Keratinocyte (primary cell): ENCODE measurements at regions not wholly inside any gene's neighbourhood (a gene's known extent, or its start where the extent isn't known, plus 50 kb on each side); places are given as distances from the start of the nearest gene placed in this dataset.

ENCODE experiments used
- DNase-seq: peaks from one replicate; pipeline ENCODE4 v3.0.0-alpha.2; 2011; ENCODE audit warnings: low read depth, missing footprints, low spot score
- FAIRE-seq: peaks from 2 replicates; lab custom pipeline; 2011; peaks lifted over from hg19 to GRCh38; lab: Jason Lieb, UNC
- H2AFZ ChIP-seq: 2 replicates; pipeline ENCODE4 v1.6.0; 2012; ENCODE audit warnings: low read length, control low read depth, inconsistent platforms; ENCODE audit not compliant: control insufficient read depth
- H3K27ac ChIP-seq: 2 replicates; pipeline ENCODE4 v1.5.1; 2011; ENCODE audit warnings: low read length; ENCODE audit not compliant: control insufficient read depth, insufficient read depth
- H3K27me3 ChIP-seq: 3 replicates; pipeline ENCODE4 v1.6.0; 2011; ENCODE audit warnings: low read length; ENCODE audit not compliant: control insufficient read depth, insufficient read depth; ENCODE audit errors: extremely low read depth
- H3K36me3 ChIP-seq, 2 experiments: 2 replicates in 1 of 2; 3 replicates in 1 of 2; pipeline ENCODE4 v1.5.1; 2011; ENCODE audit warnings: low read length in 2 of 2, mild to moderate bottlenecking in 1 of 2; ENCODE audit not compliant: control insufficient read depth in 2 of 2, insufficient read depth in 2 of 2; ENCODE audit errors: extremely low read depth in 1 of 2
- H3K4me1 ChIP-seq: 3 replicates; pipeline ENCODE4 v1.5.1; 2011; ENCODE audit warnings: low read length; ENCODE audit not compliant: control insufficient read depth, insufficient read depth; ENCODE audit errors: extremely low read depth
- H3K4me2 ChIP-seq: 3 replicates; pipeline ENCODE4 v1.6.0; 2011; ENCODE audit warnings: low read depth, low read length; ENCODE audit not compliant: control insufficient read depth, insufficient read depth; ENCODE audit errors: extremely low read depth
- H3K4me3 ChIP-seq, 3 experiments: fragments of 200-600 bp in 1 of 3; sonication (generic) in 1 of 3; 2 replicates in 2 of 3; 3 replicates in 1 of 3; pipeline ENCODE4 v1.5.1; 2011 to 2016; ENCODE audit warnings: low read length in 3 of 3, mild to moderate bottlenecking in 3 of 3, control low read depth in 2 of 3, inconsistent platforms in 1 of 3, low read depth in 1 of 3, mixed read lengths in 1 of 3, mixed run types in 1 of 3, moderate library complexity in 1 of 3; ENCODE audit not compliant: control insufficient read depth in 2 of 3, insufficient read depth in 2 of 3; ENCODE audit errors: extremely low read depth in 1 of 3
- H3K79me2 ChIP-seq: 2 replicates; pipeline ENCODE4 v1.6.0; 2012; ENCODE audit warnings: low read length; ENCODE audit not compliant: control insufficient read depth, insufficient read depth
- H3K9ac ChIP-seq: 3 replicates; pipeline ENCODE4 v1.6.0; 2011; ENCODE audit warnings: low read length; ENCODE audit not compliant: control insufficient read depth, insufficient read depth; ENCODE audit errors: extremely low read depth
- H3K9me1 ChIP-seq: 3 replicates; pipeline ENCODE4 v1.6.0; 2011; ENCODE audit warnings: low read length; ENCODE audit not compliant: control insufficient read depth, insufficient read depth; ENCODE audit errors: extremely low read depth
- H3K9me3 ChIP-seq: 2 replicates; pipeline ENCODE4 v1.5.1; 2012; ENCODE audit warnings: low read depth, low read length; ENCODE audit not compliant: control insufficient read depth
- H4K20me1 ChIP-seq: 3 replicates; pipeline ENCODE4 v1.6.0; 2011; ENCODE audit warnings: low read length; ENCODE audit not compliant: control insufficient read depth, insufficient read depth; ENCODE audit errors: extremely low read depth
- EZH2 ChIP-seq: IDR thresholded peaks from one replicate; pipeline ENCODE4 v1.6.1; 2012; ENCODE audit warnings: inconsistent platforms, mild to moderate bottlenecking, low read length, moderate library complexity
- dilution Hi-C: fragments of 300-500 bp; cut with MboI; formaldehyde crosslinking; loops from one replicate; pipeline ENCODE4 v1.7.0; 2020; ENCODE audit warnings: low sequenced_read_pairs; ENCODE audit not compliant: extremely low pct_ligation_motif_present
- TF ChIP-seq, protein P1 (sequence below), 3 experiments: IDR thresholded peaks in 1 of 3; conservative IDR thresholded peaks in 1 of 3; optimal IDR thresholded peaks in 1 of 3; 2 replicates in 2 of 3; 3 replicates in 1 of 3; pipeline versions ENCODE3 to v1.5.1; 2011; ENCODE audit warnings: low read length in 3 of 3, mild to moderate bottlenecking in 3 of 3, moderate library complexity in 2 of 3, control low read depth in 1 of 3, inconsistent platforms in 1 of 3; ENCODE audit not compliant: insufficient read depth in 2 of 3; ENCODE audit errors: extremely low read depth in 1 of 3

- no peaks in the 10 kb centered on the region for H3K27me3 ChIP-seq
- no peak overlapping the region for H3K9ac ChIP-seq
- FAIRE-seq (no peak), DNase-seq (no peak)
- TF ChIP-seq, protein P1, sequence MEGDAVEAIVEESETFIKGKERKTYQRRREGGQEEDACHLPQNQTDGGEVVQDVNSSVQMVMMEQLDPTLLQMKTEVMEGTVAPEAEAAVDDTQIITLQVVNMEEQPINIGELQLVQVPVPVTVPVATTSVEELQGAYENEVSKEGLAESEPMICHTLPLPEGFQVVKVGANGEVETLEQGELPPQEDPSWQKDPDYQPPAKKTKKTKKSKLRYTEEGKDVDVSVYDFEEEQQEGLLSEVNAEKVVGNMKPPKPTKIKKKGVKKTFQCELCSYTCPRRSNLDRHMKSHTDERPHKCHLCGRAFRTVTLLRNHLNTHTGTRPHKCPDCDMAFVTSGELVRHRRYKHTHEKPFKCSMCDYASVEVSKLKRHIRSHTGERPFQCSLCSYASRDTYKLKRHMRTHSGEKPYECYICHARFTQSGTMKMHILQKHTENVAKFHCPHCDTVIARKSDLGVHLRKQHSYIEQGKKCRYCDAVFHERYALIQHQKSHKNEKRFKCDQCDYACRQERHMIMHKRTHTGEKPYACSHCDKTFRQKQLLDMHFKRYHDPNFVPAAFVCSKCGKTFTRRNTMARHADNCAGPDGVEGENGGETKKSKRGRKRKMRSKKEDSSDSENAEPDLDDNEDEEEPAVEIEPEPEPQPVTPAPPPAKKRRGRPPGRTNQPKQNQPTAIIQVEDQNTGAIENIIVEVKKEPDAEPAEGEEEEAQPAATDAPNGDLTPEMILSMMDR (optimal IDR thresholded peaks at IDR 0.05 in 1 of 3, IDR thresholded peaks at IDR 0.05 in 1 of 3, conservative IDR thresholded peaks at IDR 0.05 in 1 of 3; ENCODE audit: extremely low read depth in 1 of 3, insufficient read depth in 2 of 3, low read length in 3 of 3), result no peak
- no peak for TF ChIP-seq EZH2
- H3K27ac ChIP-seq, result no peak overlapping the region
- H3K4me1 ChIP-seq, result no peaks in the 10 kb centered on the region
- dilution Hi-C loops, result no loop called here
- no peaks in the 10 kb centered on the region for H3K79me2 ChIP-seq
- no peaks in the 10 kb centered on the region for H4K20me1 ChIP-seq
- no peak overlapping the region for H3K4me2 ChIP-seq
- H3K9me1 ChIP-seq, result no peaks in the 10 kb centered on the region
- H2AFZ ChIP-seq, result no peak overlapping the region
- H3K9me3 ChIP-seq, result no peaks in the 10 kb centered on the region
- H3K4me3 ChIP-seq, result no peak overlapping the region
- H3K36me3 ChIP-seq, result no peaks in the 10 kb centered on the region
Observed at GRCh38 chr5:28165096-28165495, 1126.7 kb upstream of the CDH9 start.

DNA sequence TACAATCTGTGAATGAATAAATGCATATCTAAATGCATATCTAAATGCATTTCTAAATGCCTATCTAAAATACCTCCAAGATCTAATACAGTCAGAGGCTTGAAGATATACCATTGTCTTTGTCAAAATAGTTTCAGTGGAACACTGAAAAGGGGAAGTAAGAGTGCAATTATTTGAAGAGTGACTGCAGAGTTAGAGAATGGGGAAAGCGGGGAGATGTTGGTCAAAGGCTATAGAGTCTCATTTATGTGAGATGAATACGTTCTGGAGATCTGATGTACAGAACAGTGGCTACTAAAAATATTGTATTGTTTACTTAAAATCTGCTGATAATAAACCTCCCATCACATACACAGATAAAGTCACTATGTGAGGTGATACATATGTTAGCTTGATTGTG lies 1126.2 kb upstream of the CDH9 start:
- no peaks in the 10 kb centered on the region for H3K9me1 ChIP-seq
- no peak overlapping the region for H3K27ac ChIP-seq
- H3K9ac ChIP-seq, result no peak overlapping the region
- H3K36me3 ChIP-seq, result no peaks in the 10 kb centered on the region
- no peaks in the 10 kb centered on the region for H3K4me1 ChIP-seq
- FAIRE-seq, result no peak
- no peaks in the 10 kb centered on the region for H3K9me3 ChIP-seq
- H3K79me2 ChIP-seq, result no peaks in the 10 kb centered on the region
- TF ChIP-seq EZH2, result no peak
- TF ChIP-seq, protein P1 (optimal IDR thresholded peaks at IDR 0.05 in 1 of 3, IDR thresholded peaks at IDR 0.05 in 1 of 3, conservative IDR thresholded peaks at IDR 0.05 in 1 of 3; ENCODE audit: extremely low read depth in 1 of 3, insufficient read depth in 2 of 3, low read length in 3 of 3), result no peak
- no peak for DNase-seq
- dilution Hi-C loops, result no loop called here
- H3K4me2 ChIP-seq, result no peak overlapping the region
- no peak overlapping the region for H3K4me3 ChIP-seq
- H3K27me3 ChIP-seq, result no peaks in the 10 kb centered on the region
- H2AFZ ChIP-seq, result no peak overlapping the region
- H4K20me1 ChIP-seq, result no peaks in the 10 kb centered on the region
